Stimulated activated CD4-positive, alpha-beta T cell treated with anti-CD3 and anti-CD28 coated beads, Interleukin-1b, Interleukin-23, amount 100 ng/mL, for 1 hour (primary cell): ENCODE measurements at regions not wholly inside any gene's neighbourhood (a gene's known extent, or its start where the extent isn't known, plus 50 kb on each side); places are given as distances from the start of the nearest gene placed in this dataset.

ENCODE experiments used
- DNase-seq, 2 donors: peaks; one replicate each; pipeline ENCODE4 v3.0.0-alpha.2; 2020; ENCODE audit warnings: low read depth in 2 of 2

DNA sequence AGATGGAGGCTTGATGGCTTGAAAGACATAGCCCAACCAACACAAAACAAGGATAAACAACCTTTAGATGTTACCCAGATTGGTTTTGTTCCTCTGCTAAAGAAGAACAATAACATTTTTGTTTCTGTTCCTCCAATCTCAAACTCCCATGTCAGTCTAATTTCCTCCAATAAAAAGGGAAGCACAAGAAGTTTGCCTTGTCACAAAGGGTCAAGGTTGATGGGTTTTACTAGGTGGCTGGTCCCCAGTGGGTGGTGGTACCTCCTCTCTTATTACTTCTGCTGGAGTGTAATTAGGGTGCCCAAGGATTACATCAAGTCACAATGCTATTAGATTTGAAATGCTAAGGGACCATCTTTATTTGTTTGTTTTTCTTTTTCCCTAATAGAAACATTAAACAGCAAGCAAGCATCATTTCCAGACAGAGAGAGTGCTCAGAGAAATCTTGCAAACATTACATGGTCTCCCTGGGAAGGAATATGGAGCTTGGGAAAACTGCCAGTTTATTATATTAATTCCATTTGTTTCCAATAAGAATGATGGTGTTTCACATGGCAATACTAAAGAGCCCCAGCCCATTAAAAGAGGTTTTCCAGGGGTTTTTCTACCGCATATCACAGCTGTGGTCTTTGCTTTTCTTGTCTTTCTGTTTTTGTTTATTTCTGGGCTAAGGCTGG is 78.3 kb upstream of the AOAH start:
- DNase-seq, result no peak

DNA sequence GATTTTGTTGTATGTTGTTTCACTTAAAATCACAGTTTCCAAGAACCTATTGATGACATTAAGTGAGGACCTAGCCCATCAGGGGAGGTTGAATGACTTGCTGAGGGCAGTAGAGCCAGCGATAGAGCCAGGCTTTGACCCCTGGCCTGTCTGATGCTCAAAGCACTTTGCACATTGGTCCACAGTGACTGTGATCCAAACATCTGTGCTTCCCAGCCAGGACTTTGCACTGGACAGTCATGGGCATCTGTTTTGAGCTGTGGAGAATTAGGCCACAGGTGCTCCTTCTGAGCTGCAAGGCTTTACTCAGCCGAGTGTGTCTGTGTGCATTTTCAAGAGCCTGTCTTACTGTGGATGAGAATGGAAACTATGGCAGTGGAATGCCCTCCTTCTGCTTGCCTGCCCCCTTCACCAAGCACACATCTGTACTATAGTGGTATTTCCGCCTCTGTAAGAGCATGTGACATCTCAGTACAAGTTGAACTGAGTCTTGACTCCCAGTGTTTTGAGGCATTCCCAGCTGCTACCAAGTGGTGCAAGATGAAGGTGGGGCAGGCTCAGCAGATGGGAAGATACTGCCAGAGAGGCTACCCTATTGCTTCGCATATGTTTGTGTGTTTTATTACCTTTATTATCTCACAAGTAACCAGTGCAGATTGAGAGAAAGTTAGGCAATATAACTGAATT is 72.7 kb upstream of the AOAH start:
- no peak for DNase-seq

DNA sequence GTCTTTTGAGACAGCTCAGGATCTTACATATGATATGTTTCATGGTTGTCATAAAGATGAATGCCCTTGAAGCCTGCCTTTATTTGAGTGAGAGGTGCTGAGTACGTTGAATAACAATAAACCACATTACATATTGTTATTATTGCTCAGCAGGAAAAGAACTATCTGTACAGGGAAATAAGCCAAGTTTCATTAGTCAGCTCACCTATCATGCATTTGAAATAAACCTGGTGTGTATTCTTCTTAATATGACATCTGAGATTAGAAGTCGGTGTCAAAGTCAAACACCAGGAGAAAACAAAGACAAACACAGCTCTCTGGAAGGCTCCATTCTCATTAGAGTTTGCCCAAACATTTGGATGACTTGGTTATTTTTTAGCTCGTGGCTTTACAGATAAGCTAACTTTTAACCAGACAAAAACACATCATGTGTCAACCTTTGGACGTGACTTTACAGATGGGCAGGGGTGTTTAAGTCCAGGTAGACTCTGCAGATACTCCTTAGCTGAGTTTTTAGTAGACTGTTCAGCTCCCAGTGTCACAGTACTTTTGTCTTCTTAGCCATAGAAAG is 71.2 kb upstream of the AOAH start:
- no peak for DNase-seq

DNA sequence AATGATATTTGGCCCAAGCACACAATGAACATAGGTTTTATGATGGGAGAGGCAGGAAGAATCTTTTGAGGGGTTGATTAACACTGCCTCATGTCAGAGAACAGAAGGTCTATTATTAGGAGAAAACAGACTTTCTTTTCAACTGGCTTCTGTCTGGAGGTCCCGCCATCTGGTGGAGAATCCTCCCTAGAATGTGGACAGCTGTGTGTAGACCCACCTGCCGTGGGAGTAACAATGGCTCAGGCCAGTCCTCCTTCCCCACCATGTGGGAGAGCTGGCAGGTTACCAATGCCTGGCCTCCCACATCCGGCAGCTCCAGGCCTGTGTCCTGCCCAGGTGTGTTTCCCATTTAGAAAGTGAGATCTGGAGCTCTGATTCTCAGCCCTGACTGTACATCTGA is 70.4 kb upstream of the AOAH start:
- no peak for DNase-seq

DNA sequence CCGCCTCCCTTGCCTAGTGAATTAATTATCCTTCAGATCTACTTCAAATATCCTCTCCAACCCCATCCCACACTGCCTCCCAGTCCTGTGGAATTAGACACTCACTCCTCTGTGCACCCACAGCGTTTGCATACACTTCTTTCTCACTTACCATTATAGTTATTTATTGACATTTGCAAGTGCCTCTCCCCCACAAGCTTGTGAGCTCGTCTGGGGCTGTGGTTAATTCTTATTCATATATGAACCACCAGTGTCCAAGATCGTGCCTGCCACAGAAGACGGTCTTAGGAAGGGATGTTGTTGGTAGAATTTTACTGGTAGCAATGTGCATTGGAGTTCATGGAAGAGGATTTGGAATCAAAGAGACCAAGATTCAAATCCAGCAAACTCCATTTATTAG is 68.1 kb upstream of the AOAH start:
- DNase-seq, result no peak

DNA sequence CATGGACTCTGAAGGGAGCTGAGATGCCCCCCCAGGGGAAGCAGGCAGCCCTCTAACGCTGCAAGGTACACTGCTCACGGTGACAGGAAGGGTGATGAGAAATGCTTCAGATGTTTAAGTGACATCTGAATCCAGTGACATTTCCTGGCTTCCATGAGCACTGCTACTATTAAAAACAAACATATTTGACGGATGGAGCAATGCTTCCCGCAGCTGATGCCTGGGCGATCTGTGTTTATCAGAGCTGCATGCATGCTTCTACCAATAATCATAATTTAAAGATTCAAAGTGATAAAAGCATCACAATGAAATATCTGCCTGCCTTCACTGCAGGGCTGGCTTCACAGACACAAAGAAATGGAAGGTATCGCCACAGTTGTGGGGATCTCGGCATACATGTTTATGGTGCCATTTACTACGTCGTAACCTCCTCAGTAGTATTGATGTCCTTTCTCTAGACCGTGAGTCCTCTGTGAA is 66.1 kb upstream of the AOAH start:
- no peak for DNase-seq

DNA sequence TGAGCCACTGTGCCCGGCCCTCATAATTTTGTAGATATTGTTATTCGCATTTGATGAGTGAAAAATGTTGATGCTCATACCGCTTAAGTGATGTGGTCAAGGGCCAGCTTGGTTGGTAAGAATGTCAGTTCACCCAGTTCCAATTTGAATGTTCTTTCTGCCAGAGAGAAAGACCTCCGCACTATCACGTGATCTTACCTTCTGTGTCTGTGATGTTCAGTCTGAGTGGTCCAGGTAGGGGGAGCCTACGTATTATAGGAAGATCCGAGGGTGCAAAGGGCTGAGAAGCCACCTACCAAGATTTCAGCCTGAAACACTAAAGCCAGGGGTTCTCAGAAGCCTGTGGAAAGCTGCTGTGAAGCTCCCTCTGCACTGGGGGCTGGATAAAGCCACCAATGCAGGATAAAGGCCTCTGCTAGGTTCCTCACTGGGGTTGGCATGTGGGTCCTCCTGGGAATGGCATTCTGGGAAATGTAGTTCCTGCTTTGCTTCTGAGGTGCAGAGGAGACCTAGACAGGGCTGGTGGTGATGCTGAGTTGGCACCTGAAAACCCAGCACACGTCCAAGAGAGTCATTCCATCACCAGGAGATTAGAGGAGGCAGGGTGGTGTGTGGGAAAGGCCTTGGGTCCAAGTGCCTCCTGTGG is 64.7 kb upstream of the AOAH start:
- DNase-seq, result no peak

DNA sequence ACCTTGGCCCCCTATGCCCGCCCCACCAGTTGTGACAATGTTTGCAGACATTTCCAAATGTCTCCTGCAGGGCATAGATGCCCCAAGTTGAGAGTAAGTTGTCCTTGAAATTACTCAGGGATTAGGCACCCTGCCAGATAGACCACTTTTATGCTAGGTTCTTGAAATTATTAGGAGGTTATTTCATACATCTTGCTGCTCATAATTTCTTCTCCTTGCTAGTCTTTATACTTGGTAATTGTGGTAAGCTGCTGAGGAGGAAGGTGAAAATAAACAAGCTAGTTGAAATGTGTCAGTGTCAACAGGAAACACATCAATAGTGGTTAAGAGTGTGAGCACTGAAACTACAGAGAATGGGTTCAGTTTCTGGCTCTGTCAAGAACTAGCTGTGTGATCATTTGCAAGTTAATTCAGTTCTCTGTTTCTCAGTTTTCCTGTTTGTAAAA is 63.7 kb upstream of the AOAH start:
- no peak for DNase-seq

DNA sequence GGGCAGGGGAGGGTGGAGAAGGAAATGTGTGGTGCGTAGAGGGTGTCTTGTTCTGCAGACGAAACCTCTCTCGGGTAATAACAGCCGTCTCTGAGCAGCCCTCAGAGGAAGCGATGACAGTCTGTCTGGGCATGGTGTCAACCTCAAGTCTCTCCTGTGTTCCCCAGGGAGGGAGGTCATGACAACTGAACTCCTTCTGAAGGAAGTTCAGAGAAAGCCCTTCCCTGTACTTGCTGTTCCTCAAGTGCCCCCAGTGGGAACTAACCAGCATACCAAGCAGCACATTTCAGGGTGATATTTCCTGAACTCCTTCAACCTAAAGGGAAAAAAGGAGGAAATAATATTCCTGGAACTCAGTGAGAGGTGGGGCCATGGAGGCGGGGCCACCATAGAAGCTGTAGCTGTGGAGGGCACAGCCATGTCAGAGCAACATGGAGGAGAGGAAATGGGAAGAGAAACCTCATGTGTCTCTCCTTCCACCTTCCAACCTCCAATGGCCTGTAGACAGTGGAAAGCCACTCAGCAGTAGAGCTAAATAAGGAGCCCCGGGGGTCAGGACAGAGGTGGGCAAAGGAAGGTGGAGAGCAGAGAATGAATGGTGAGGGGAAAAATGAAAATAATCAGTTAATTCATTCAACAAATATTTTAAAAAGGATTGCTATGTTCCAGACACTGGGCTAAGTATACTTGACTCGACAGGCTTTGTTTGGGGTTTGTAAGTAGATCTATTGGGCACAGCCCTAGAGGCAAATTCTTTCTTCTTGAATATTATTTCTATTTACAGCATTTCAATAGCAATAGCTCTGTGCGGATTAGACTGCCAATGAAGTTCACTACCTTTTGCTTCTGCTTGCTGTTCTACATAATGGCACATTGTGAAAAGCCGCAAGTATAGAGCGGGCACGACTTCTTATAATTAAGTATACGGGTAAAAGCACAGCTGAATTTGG is 61.0 kb upstream of the AOAH start:
- DNase-seq, result peak in 1 of 2 donors; percentile 22

DNA sequence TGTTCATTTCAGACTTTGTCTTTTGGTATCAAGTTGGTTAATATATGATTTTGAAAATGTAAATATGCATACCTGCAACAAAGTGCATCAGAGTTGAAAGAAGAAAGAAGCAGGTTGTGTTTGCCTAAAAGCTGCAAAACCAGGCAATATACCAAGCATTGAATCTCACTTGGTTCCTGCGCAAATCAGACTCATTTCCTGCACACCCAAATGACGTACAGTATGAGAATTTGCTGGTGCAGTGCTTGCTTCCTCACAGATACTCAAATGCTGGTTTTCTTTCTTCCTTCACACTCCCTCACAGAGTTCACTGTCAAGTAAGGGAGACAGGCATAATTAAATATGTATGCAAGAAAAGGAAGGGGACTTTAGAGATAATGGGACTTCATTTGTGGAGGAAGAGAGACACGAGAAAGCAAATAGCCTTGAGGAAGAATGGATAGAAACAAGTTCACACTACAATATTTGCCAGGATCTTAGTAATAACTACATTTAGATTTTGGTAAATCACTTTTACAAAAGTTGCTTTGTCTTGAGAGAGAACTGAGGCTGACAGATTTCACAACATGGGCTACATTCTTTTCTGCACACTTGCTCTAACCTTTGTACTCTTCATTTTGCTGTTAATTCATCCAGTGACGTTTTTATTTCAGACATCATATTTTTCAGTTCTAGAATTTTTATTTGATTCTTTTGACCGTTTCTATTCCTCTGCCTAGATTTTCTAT is 56.9 kb upstream of the AOAH start:
- no peak for DNase-seq

DNA sequence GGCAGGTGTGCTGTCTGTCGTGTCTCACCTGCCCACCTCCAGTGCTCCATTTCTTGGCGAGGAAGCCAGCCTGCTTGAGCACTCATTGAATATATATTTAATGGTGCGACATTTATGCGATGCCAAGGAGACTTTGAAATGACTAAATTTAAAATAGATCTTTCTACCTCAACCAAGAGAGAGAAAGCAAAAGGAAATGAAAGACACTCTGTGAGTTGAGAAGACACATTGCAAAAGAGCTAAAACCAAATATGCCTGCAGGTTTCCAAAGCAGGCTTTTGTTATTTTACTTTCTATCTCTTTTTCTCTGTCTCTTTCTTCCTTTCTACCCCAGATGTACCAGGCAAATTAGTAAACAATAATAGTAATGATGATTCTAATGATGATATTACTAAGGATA is 53.6 kb upstream of the AOAH start:
- DNase-seq, result no peak

DNA sequence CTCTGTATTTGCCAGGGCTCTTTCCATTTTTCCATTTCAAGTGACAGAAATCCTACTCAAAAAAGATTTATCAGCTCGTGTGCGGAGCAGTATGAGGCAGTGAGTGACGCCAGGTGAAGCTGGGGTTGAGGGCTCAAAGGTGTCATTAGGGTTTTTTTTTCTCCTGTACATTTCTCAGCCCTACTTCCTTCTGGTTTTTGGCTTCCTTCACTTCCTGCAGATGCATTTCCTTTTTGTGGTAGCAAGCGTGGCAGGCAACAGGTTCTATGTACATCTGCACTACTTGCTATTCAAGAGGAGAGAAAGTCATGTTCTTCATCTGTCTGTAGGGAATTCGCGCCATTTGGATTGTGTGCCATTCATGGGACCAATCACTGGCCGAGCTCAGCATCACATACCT is 52.8 kb upstream of the AOAH start:
- DNase-seq, result peak in 1 of 2 donors; percentile 4

DNA sequence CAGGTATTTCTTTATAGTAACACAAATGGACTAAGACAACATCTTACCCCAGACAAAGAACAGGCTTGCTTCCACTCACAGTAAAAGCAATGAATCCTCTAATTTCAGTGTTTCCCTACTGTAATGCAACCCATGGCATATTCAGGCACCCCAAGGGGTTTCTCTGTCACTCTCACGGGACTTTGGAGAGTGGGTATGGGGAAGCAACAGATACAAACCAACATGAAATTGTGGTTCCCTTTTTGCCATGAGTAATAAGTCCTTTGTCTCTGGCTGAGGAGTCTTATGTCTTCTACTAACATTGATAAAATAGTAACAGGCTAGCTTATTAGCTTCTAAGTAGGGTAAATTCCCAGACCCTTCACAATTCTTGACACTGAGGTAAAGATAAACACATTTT is 51.4 kb upstream of the AOAH start:
- no peak for DNase-seq

DNA sequence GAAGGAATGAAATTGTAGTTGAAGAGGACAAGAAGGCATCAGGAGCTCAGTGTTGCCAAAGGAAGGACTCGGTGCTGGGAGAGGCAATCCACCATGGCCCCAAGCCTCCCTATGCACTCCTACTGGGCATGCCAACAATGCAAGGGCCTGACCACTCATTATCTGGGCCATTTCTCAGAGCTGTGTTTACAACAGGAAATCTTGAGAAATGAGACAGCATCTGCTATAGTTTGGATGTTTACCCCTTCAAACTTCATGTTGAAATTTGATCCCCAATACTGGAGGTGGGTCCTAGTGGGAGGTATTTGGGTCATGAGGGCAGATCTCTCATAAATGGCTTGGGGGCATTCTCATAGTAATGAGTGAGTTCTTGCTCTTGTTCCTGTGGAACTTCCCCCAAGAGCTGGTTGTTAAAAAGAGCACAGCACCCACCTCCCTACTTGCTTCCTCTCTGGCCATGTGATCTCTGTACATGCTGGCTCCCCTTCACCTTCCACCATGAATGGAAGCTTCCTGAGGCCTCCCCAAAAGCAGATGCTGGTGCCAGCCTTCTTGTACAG is 50.8 kb upstream of the AOAH start:
- no peak for DNase-seq
